ENCODE measurements at regions not wholly inside any gene's neighbourhood (a gene's known extent, or its start where the extent isn't known, plus 50 kb on each side); places are given as distances from the start of the nearest gene placed in this dataset.
A peak's percentile ranks its signal among the peaks of the same experiment; 100 is the strongest.

DNA sequence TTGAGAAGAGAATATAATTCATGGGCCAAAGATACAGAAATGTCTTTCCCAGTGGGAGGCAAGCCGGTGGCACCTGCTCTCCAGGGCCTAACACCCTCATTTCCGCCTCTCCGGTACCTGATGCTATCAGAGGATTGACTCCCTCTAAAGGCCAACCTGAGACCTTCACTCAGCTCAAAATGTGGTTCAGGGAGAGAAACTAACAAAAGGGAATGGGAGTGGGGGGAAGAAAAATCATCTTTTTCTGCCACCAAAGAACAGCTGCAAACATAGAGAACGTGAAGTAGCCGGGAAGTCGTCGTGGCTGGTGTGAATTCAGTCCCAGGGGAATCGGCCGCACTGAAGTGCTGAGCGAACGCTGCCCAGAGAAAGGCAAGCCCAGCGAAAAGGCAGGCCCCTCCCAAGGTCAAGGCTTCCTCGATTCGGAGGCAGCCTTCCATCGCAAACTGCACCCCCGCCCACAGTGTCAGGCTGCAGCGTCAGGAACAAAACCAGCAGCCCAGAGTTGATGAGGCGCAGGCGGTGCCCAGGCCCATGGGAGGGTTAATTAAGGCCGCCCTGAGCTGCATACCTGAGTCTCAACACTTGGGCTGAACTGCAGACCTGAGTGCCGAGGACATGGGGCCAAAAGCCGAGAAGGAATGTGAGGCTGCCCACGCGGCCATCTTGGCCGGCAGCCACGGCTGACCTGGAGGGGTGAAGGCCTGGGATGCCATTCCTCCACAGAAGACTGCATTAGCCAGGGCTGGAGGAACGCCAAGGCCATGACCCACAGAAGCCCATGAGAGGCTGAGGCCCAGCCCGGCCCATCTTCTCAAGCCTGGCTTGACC lies 160.2 kb downstream of the PSMG1 start:
- DNase-seq (ENCODE audit: low spot score): no peak

DNA sequence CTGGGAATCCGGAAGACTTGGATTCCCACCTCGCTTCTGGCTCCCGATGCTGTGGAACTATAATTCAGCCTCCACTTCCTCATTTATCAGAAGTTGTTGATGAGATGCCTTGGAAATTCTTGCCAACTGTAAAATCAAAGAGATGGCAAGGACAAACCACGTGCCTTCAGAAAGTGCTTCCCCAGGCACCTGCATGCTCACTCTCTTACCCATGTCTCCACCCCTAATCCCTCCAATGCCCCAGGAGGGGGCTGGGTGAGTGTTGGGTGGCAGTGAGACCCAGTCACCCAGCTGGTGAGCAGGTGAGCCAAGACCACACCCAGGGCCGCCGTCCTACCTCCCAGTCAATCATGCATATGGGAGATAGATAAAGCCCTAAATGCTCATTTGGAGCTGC lies 160.8 kb downstream of the PSMG1 start:
- DNase-seq (ENCODE audit: low spot score): no peak

DNA sequence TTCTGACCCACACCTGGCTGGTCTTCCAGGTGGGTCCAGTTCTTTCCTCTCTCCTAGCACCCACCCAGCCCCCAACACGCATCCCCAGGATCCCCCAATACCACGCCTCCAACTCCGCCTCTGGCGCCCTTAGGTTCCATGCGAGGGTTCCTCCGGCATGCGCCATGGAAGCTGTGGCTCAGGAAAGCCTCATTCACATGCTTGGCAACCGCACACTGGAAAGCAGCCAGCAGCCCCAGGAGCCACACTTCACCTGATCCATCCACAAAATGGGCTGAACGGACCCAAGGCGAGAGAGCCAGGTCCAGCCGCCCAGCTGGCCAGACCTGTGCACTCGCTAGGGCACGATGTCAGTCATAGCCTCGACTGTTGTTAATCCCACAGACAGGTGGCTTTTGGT lies 161.2 kb downstream of the PSMG1 start:
- DNase-seq (ENCODE audit: low spot score): no peak

DNA sequence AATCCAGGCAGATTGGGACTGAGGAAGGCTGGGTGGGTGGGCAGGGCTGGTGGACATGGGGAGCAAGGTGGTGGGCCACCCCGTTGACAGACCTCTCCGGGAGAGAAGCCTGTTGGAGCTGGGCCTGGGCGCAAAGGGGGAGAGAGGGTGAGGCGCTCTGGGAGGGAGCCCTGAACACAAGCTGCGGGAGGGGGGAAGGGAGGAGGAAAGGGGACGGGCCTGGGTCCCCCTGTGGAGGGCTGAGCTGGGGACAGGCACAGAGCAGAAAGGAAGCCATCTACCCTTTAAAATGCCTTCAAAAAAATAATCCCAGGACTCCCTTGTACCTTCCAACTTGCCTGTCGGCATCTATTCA lies 161.8 kb downstream of the PSMG1 start:
- DNase-seq (ENCODE audit: low spot score): no peak

DNA sequence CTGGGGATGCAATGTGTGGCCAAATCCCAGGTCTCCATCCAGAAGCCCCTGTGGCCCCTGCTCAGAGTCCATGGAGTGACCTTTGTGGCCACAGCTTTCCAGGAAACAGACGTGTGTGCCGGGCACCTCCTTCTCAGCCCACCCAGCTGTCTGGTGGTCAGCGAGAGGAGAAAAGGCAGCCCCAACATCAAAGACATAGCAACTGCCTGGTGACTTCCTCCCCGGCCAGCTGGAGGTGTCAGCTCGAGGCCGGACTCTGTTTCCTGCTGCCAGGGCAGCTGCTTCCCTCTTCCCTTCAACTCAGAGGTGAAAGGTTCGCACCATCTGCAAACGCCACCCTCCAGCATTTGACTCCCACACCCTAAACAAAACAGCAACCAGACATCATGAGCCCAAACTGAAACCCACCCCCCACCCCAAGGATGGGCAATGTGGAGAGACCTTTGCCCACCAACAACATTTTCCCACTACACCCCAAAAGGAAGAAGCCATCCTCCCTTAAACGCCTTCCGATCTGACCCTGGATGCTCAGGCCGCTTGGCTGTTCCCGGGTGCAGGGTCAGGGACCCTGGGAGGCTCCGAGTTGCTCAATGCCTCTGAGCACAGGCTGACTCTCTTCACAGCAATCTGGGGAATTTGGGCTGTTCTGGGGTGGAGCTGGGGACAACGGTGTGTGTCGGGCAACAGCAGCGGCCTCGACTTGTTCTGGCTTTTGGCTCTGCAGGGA lies 162.3 kb downstream of the PSMG1 start:
- peak; percentile 35 for DNase-seq (ENCODE audit: low spot score)

DNA sequence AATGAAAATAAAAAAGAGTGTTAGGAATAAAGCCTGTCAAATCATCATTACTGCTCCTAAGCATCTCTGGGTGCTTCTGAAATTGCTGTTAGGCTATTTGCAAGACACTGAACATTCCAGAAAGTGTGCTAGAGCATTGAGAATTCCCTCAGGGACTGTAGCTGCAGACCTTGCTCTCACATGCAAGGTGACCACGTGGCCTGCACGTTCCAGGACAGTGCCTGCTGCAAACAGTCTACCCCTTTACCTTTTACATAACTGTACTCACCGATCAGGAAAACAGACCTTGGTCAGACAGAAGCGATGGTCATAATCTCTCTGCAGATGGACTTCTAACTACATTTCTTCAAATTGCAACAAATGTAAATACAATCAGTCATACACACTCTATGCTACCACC lies 164.5 kb downstream of the PSMG1 start:
- DNase-seq (ENCODE audit: low spot score): no peak

DNA sequence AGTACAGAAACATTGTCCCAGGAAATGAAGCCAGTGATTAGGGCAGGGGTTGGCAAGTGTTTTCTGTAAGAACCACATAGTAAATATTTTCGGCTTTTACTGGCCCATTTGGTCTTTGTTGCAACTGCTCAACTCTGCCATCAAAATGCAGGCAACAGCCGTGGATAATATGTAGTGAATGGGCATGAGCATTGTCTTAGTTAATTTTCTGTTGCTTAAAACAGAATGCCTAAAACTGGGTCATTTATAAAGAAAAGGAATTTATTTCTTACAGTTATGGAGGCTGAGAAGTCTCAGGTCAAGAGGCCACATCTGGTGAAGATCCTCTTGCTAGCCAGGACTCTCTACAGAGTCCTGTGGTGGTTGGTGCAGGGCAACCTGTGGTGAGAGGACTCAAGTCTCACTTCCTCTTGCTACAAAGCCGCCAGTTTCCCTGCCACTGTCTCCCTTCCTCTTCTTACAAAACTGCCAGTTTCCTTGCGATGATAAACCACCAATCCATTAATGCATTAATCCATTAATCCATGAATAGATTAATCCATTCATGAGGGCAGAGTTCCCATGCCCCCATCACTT lies 166.4 kb downstream of the PSMG1 start:
- no peak for DNase-seq (ENCODE audit: low spot score)

DNA sequence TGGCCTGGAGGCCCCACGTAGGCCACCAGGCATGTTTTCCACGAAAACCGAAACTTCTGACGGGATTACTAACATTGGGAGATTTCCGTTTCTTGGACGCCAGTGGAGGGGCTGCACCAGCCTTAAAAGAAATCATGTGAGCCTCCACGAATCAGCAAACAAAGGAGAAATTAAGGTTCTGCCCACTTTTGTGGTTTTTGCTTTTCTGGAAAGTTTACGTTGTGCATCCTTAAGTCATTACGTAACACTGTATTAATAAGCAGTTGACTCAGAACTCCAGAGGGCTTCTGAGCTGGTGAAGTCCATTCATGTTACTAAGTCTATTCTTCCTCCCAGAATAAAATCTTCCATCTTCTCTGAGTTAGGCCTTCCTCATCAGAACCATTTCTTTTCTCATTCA lies 168.5 kb downstream of the PSMG1 start:
- DNase-seq (ENCODE audit: low spot score): peak; percentile 88

DNA sequence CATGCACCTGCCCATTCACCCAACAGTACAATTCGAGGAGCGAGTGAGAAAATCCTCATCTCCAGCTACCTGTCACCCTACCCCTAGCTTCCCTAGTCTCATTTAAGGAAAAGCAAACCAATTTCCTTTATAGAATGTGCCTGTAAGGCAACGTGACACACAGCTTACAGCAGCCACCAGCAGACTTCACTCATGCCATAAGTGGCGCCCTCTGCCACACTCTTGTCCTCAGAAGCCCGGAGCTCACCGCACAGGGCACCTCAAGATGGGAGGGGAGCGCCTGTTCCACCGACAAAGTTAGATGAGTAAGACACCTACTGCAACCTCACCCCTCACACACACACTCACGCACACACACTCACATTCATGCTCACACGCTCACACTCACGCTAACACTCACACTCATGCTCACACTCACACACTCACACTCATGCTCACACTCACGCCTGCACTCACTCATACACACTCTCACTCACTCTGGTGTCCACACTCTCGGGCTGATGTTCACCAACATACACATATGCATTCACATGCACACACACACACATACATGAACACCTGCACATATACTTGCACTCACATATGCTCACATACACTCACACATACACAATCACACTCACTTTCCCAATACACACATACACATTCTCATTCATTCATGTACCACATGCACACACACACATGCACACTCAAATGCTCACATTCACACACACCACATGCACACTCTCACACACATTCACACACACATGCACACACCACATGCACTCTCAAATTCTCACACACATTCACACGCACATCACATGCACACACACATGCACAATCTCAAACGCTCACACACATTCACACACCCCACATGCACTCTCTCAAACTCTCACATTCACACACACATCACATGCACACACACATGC lies 170.7 kb downstream of the PSMG1 start:
- no peak for DNase-seq (ENCODE audit: low spot score)

DNA sequence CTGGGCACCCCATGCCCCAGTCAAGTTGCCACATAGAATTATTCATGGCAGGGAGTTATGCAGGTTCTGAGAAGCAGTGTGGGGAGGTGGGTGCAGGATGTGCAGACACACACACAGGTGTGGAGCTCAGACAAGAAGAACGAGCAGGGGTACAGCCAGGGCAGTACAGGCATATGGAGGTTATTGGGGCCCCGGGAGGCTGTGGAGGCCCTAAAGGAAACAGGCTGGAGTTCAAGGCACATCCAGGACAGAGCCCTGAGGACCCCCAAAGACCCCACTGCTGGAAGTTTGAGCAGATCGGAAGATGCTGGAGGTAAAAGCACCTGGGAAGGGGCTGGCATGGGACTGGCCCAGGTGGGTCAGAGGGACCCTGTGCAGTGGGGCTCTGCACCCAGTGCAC lies 171.3 kb downstream of the PSMG1 start:
- DNase-seq (ENCODE audit: low spot score): no peak

DNA sequence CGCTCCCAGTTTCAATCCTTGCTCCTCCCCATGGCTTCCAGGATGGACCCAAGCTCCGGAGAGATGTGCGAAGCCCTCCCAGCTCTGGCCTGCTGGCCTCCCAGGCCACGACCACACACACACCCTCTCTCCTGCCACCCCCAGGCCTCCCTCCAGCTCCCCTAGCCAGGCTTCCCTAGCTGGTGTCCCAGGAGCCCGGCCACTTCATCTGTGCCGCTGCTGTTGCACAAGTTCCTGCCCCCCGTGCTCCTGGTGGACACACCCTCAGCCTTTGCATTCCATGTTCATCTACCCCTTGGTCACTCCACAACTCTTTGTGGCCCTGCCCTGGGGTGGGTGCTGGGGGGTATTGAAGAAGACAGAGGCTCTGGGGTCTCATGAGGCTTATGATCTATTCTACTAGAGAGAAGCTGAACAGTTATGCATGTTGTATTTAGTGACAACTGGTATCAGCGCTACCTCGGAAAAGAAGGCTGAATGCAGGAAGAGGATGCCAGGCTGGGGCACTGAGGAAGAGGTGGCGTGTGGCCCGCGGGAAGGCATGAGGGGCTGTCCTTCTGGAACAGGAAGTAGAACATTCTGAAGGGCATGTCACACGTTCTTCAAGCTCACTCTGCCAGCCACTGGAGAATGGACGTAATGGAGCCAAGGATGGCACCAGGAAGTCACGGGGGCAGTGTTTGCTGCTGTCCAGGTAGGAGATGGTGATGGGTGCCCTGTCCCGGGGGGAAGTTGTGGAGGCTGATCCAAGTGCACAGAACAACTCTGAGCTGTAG lies 172.4 kb downstream of the PSMG1 start:
- no peak for DNase-seq (ENCODE audit: low spot score)

DNA sequence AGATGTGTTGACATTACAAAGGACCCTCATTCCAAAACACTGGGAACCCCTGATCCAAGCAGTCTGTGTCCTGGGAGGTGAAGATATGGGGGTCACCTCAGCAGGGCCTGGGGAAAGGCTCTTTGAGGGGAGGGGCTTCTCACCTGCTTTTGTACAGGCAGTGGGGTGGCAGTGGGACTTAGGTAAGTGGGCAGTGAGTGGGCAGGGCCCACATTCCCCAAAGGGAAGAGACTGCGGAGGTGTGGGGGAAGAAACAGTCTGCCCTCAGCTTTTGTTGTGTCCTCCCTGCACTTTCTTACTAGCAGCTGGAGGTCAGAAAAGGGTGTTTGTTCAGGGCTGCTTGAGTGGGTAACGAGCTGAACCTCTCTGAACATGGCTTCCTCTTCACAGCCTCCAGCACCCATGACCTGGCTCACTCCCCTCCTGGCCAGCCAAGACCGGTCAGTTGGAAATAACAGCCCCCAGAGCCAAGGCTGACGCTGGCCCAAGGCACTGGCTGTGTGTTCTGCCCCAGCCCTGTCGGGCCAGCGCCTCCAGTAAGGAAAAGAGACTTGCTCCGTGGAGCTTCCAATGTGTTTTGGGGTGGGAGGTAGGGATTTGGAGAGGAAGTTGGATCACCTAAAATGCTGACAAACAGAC lies 173.5 kb downstream of the PSMG1 start:
- no peak for DNase-seq (ENCODE audit: low spot score)

DNA sequence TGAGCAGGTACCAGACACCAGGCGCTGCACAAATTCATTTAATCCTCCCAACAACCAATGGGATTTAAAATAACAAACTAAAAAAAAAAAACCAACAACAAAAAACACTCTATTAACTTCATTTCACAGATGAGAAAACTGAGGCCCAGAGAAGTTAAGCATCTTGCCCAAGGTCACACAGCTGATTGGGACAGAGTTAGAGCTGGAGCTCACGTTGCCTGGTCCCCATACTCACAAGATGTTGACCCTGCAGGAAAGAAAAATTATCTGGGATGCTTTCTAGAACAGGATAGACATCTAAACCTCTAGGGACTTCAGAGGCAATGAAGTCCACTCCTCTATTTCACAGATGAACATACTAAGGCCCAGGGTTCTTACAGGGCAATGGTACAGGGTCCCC lies 175.3 kb downstream of the PSMG1 start:
- DNase-seq (ENCODE audit: low spot score): no peak

DNA sequence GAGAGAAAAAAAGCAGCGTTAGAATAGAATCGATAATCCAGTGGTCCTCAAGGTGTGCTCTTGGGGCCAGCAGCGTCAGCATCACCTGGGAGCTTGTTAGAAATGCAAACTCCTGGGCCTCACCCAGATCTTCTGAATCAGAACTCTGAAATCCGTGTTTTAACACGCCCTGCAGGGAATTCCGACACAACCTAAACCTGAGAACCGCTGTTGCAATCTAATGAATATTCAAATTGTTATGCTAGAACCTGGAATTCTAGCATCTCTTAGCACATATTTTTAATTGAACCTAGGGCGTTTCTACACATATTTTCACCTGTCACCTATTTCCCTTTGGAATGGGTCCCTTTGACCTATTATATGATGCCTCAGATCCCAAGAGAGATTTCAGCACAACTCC lies 175.7 kb downstream of the PSMG1 start:
- DNase-seq (ENCODE audit: low spot score): no peak

DNA sequence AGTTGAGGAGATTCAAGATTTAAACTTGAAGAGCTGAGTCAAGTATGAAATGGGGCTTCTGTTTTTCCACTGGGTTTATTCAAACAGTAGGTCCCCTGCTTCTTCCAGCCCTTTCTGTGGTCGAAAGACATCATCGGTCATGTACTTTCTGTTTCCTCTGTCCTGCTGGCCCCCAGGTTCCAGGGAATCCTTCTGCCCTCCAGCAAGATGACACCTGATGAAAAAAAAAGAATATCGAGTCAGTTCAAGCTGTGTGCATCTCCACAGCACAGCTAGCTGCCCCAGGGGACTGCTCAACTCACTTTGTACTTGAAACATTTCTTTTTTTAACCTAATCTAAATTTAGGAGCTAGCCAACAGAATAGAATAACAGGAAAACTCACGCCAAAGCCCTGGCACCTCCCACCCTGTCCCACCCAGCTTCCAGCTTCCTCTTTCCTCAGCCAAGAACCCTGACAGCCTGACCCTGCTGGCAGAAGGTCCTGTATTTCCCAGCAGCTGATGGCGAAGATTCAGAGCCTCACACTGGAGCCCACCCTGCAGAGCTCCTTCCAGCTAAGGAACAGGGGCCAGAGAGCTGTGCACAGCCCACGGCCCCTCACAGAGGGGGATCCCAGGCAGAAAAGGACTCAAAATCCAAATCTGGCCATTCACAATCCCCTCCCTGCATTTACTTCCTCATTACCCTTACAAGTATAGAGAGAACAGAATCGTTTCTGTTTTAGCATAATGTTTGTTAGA lies 176.5 kb downstream of the PSMG1 start:
- DNase-seq (ENCODE audit: low spot score): no peak

DNA sequence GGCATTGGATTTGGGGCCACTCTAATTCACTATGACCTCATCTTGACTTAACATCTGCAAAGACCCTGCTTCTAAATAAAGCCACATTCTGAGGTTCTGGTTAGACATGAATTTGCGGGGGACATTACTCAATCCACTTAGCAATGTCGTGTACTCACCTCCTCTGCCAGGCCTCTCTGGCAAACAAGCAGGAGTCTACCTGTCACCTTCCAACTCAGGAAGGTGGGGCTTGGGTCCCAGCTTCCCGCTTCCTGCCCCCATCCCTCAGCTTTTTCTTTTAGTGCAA lies 177.8 kb downstream of the PSMG1 start:
- no peak for DNase-seq (ENCODE audit: low spot score)

DNA sequence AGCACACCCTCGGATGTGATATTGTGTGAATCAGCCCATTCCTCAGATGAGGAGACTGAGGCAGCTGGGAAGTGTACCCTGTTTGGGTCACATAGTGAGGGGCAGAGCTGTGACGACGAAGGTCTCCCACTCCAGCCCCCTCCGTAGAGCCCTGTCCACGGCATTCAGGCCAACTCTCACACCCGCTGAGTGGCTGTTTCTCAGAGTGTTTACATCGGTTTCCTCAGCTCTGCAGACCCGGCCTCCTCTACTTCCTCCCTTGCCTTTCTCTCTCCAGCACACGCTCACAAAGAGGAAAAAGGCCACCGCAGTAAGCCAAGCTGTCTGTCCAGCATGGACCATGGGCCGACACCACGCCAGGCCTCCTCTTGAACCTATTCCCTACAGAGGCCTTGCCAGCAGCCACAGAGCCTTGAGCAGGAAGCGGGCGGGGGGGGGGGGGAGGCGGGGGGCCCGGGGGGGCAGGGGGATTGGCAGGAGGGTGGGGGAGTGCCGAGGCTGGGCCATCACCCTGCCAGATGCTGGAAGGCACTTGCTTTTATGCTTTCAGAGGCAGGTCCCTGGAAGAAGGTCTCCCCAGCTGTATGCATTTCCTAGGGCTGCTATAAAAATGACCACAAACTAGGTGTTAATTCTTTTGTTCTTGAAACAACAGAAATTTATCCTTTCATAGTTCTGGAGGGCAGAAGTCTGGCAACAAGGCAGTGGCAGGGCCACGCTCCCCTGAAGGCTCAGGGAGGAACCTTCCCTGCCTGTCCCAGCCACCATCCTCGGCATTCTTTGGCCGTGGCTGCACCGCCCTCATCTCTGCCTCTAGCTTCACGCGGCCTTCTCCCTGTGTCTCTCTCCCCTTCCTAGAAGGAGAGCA lies 178.4 kb downstream of the PSMG1 start:
- peak; percentile 57 for DNase-seq (ENCODE audit: low spot score)

DNA sequence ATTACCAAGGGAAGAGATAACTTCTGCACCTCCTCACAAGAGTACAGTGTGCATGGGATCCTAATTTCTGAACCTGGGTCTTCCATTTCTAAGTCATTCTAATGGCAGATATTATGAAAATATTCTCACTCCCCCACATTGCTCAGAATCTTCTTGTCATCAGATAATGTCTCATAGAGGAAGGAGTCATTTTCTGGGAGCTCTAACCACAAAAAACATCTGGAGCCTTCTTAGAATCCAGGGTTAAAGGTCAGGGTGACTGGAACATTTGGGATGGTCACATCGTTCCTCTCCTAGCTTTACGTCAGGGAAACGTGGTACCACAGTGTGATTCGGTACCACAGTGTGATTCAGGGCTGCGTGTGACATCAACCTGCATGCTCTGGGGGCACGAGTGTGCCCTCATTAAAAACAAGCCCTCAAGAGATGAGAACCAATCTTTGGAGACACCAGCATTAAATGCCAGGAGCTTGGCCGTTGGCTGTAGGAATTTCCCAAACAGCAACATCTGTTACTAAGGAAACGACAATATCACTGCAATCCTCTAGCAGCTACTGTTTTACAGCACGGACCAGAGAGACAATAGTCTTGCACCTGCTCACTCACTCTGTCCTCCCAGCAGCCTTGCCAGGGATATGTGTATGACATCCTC lies 179.1 kb downstream of the PSMG1 start:
- peak; percentile 67 for DNase-seq (ENCODE audit: low spot score)

DNA sequence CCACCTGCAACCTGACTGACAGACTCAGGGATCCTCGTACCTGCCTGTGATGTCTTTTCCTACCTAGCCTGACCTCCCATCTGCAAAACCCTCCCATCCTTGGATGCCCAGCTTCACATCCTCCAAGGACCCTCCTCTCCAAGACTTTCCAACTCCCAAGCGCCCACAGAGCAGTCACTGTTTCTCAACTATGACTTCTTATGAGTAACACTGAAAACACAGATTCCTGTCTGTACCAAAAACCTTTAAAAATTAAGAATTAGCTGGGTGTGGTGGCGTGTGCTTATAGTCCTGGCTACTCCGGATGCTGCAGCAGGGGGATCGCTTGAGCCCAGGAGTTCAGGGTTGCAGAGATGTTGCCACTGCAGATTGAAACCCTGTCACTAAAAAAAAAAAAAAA lies 181.9 kb downstream of the PSMG1 start:
- DNase-seq (ENCODE audit: low spot score): no peak
